OCI-LY3 (cell line): ENCODE measurements at regions not wholly inside any gene's neighbourhood (a gene's known extent, or its start where the extent isn't known, plus 50 kb on each side); places are given as distances from the start of the nearest gene placed in this dataset.

Experiments
- EZH2phosphoT487 ChIP-seq: fragments of 200-600 bp; shearing (Covaris generic); IDR thresholded peaks from 2 replicates; pipeline ENCODE4 v1.6.1; 2018; ENCODE audit warnings: antibody characterized with exemption, mixed run types, low read depth
- TF ChIP-seq, protein P1 (sequence below): fragments of 200-600, 300-600 bp; sonication (generic); IDR thresholded peaks from 2 replicates; pipeline ENCODE4 v1.5.1; 2014; ENCODE audit warnings: antibody characterized with exemption, low read length, low read depth

DNA sequence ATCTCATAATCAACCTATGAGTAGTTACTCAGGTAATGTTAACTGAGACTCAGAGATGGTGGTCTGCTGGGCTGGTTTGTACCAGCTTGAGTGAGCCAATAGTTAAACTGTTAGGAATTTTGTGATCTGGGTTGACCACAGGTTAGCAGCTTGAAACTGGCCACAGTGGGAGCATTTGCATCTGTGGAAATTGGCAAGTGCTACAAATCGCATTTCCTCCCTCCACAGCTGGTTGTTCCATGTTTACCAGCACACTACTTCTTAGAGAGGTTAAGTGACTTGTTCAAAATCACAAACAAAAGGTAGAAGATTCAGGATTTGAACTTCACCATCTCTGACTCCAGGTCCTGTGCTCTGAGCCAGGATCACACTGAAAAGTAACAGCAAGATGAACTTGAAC, 446.9 kb upstream of the CLINT1 start:
- TF ChIP-seq, protein P1, sequence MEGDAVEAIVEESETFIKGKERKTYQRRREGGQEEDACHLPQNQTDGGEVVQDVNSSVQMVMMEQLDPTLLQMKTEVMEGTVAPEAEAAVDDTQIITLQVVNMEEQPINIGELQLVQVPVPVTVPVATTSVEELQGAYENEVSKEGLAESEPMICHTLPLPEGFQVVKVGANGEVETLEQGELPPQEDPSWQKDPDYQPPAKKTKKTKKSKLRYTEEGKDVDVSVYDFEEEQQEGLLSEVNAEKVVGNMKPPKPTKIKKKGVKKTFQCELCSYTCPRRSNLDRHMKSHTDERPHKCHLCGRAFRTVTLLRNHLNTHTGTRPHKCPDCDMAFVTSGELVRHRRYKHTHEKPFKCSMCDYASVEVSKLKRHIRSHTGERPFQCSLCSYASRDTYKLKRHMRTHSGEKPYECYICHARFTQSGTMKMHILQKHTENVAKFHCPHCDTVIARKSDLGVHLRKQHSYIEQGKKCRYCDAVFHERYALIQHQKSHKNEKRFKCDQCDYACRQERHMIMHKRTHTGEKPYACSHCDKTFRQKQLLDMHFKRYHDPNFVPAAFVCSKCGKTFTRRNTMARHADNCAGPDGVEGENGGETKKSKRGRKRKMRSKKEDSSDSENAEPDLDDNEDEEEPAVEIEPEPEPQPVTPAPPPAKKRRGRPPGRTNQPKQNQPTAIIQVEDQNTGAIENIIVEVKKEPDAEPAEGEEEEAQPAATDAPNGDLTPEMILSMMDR = no peak
- TF ChIP-seq EZH2phosphoT487 = no peak
